ENCODE measurements at regions not wholly inside any gene's neighbourhood (a gene's known extent, or its start where the extent isn't known, plus 50 kb on each side); places are given as distances from the start of the nearest gene placed in this dataset.

DNA sequence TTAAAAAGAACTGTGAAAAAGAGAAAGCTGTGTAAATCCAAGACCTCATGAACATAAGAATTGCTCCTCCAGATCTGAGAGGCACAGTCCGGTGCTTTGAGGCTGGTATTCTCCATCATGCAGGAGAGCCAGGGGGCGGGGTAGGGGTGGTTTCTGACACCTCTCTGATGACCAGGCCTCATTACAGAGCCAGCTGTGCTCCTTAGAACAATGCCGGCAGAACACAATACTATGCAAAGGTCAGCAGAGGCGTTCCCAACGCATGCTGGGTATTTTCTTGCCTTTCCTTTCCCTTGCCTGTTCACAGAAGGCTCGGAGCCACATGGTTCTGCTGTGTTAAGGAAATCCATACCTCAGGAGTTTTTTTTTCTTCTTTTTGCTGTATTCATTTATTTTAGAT lies 91.2 kb upstream of the SOD3 start:
- TF ChIP-seq POLR2A (IDR thresholded peaks at IDR 0.05), result no peak
- no peak for TF ChIP-seq CTCF (IDR thresholded peaks at IDR 0.05)

Measured in uterus (tissue), 2 donors.